Panc1 (cell line): ENCODE measurements at regions not wholly inside any gene's neighbourhood (a gene's known extent, or its start where the extent isn't known, plus 50 kb on each side); places are given as distances from the start of the nearest gene placed in this dataset.

Experiments
- ATAC-seq: fragments of 200-7000 bp; cut with Tn5 transposase; 2 replicates; pipeline ENCODE4 v1.9.1; 2020; ENCODE audit warnings: mild to moderate bottlenecking, moderate library complexity
- BruUV-seq: library from RNA; stranded (reverse); fragments of 400-500 nt; replicated peaks from 2 replicates; lab custom pipeline; 2021; lab: Mats Ljungman, UMichigan
- CTCF ChIA-PET: fragments of 300-600 bp; sonication (Branson Sonifier 250); formaldehyde crosslinking; loops from one replicate; lab custom pipeline; 2022; ENCODE audit warnings: antibody characterized with exemption; lab: Charles Lee
- POLR2A ChIA-PET: fragments of 300-600 bp; sonication (Branson Sonifier 250); formaldehyde crosslinking; loops from one replicate; lab custom pipeline; 2022; ENCODE audit warnings: antibody characterized with exemption; lab: Charles Lee
- DNase-seq: peaks from one replicate; pipeline ENCODE4 v3.0.0-alpha.2; 2010; ENCODE audit warnings: low read depth, low spot score
- H3K27ac ChIP-seq: 2 replicates; pipeline ENCODE4 v1.5.1; 2011; ENCODE audit warnings: mild to moderate bottlenecking, low read length, inconsistent platforms
- H3K27me3 ChIP-seq: fragments of 200-500 bp; sonication (Bioruptor generic); 2 replicates; pipeline ENCODE4 v1.6.0; 2014; ENCODE audit warnings: low read length, inconsistent platforms; ENCODE audit not compliant: control insufficient read depth, insufficient read depth
- H3K36me3 ChIP-seq: fragments of 200-500 bp; sonication (Bioruptor generic); 2 replicates; pipeline ENCODE4 v1.5.1; 2014; ENCODE audit warnings: inconsistent platforms, mild to moderate bottlenecking, low read length, moderate library complexity; ENCODE audit not compliant: control insufficient read depth, insufficient read depth
- H3K4me1 ChIP-seq: 2 replicates; pipeline ENCODE4 v1.5.1; 2011; ENCODE audit warnings: inconsistent platforms, mild to moderate bottlenecking, low read length, moderate library complexity; ENCODE audit not compliant: control insufficient read depth, insufficient read depth
- H3K4me3 ChIP-seq, 2 experiments: 2 replicates each; pipeline ENCODE4 v1.5.1; 2011 to 2012; ENCODE audit warnings: low read depth in 2 of 2, low read length in 2 of 2, mild to moderate bottlenecking in 2 of 2, inconsistent platforms in 1 of 2, moderate library complexity in 1 of 2
- H3K9me3 ChIP-seq: fragments of 200-500 bp; sonication (Bioruptor generic); 2 replicates; pipeline ENCODE4 v1.5.1; 2014; ENCODE audit warnings: low read depth, mild to moderate bottlenecking, inconsistent platforms, low read length, moderate library complexity; ENCODE audit not compliant: control insufficient read depth, insufficient read depth
- POLR2AphosphoS5 ChIP-seq: IDR thresholded peaks from 2 replicates; pipeline ENCODE4 v1.6.1; 2012; ENCODE audit warnings: mild to moderate bottlenecking, low read depth, low read length, moderate library complexity
- SIN3A ChIP-seq: IDR thresholded peaks from 2 replicates; pipeline ENCODE4 v1.6.1; 2012; ENCODE audit warnings: low read depth, mild to moderate bottlenecking, low read length, moderate library complexity, borderline replicate concordance; ENCODE audit not compliant: insufficient read depth
- TCF7L2 ChIP-seq: IDR thresholded peaks from 2 replicates; pipeline ENCODE4 v1.6.1; 2011; ENCODE audit warnings: mild to moderate bottlenecking, low read depth, low read length, inconsistent platforms
- in situ Hi-C: cut with HindIII; loops from 2 replicates; pipeline ENCODE4 v1.10.0; 2016; ENCODE audit warnings: low sequenced_read_pairs, low pct_unique_long_range_greater_than_20kb
- intact Hi-C: fragments of 100-400 bp; cut with micrococcal nuclease; formaldehyde crosslinking; loops from one replicate; pipeline ENCODE4 v1.10.0; 2022; ENCODE audit not compliant: unreplicated experiment
- TF ChIP-seq, protein P1 (sequence below): fragments of 450-650 bp; IDR thresholded peaks from 2 replicates; pipeline ENCODE4 v1.5.1; 2017; ENCODE audit warnings: mild to moderate bottlenecking
- TF ChIP-seq, protein P2 (sequence below), 2 experiments: IDR thresholded peaks; 2 replicates each; pipeline ENCODE4 v1.6.1; 2011 to 2012; ENCODE audit warnings: low read depth in 2 of 2, control low read depth in 1 of 2, low read length in 1 of 2, mild to moderate bottlenecking in 1 of 2, moderate library complexity in 1 of 2; ENCODE audit not compliant: insufficient read depth in 1 of 2

DNA sequence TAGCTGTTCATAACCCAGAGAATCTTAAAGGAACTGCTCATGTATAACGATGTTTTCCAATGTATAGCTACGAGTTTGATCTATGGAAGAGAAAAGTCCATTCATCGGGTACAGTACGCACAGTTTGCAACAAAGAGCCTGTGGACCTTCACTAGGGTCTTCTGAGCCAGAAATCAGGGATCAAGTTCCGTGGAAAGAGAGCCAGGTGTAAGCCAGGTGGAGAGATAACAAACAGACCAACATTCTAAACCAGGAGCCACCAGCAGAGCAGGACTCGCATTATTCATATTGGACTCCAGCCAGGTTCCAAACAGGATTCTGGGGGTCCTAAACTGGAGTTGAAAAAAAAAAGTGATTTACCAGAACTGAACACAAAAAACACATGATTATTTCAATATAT is 505.4 kb upstream of the C16orf82 start:
- no peak for TF ChIP-seq SIN3A
- TF ChIP-seq, protein P1, sequence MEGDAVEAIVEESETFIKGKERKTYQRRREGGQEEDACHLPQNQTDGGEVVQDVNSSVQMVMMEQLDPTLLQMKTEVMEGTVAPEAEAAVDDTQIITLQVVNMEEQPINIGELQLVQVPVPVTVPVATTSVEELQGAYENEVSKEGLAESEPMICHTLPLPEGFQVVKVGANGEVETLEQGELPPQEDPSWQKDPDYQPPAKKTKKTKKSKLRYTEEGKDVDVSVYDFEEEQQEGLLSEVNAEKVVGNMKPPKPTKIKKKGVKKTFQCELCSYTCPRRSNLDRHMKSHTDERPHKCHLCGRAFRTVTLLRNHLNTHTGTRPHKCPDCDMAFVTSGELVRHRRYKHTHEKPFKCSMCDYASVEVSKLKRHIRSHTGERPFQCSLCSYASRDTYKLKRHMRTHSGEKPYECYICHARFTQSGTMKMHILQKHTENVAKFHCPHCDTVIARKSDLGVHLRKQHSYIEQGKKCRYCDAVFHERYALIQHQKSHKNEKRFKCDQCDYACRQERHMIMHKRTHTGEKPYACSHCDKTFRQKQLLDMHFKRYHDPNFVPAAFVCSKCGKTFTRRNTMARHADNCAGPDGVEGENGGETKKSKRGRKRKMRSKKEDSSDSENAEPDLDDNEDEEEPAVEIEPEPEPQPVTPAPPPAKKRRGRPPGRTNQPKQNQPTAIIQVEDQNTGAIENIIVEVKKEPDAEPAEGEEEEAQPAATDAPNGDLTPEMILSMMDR: no peak
- TF ChIP-seq TCF7L2: no peak
- TF ChIP-seq, protein P2, sequence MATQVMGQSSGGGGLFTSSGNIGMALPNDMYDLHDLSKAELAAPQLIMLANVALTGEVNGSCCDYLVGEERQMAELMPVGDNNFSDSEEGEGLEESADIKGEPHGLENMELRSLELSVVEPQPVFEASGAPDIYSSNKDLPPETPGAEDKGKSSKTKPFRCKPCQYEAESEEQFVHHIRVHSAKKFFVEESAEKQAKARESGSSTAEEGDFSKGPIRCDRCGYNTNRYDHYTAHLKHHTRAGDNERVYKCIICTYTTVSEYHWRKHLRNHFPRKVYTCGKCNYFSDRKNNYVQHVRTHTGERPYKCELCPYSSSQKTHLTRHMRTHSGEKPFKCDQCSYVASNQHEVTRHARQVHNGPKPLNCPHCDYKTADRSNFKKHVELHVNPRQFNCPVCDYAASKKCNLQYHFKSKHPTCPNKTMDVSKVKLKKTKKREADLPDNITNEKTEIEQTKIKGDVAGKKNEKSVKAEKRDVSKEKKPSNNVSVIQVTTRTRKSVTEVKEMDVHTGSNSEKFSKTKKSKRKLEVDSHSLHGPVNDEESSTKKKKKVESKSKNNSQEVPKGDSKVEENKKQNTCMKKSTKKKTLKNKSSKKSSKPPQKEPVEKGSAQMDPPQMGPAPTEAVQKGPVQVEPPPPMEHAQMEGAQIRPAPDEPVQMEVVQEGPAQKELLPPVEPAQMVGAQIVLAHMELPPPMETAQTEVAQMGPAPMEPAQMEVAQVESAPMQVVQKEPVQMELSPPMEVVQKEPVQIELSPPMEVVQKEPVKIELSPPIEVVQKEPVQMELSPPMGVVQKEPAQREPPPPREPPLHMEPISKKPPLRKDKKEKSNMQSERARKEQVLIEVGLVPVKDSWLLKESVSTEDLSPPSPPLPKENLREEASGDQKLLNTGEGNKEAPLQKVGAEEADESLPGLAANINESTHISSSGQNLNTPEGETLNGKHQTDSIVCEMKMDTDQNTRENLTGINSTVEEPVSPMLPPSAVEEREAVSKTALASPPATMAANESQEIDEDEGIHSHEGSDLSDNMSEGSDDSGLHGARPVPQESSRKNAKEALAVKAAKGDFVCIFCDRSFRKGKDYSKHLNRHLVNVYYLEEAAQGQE (IDR thresholded peaks at IDR 0.05; ENCODE audit: insufficient read depth in 1 of 2, low read depth in 2 of 2, low read length in 1 of 2): no peak
- no peak for TF ChIP-seq POLR2AphosphoS5
- Histone ChIP-seq H3K27me3 (no peaks in the 10 kb centered on the region), H3K27ac (no peak overlapping the region), H3K4me1 (no peaks in the 10 kb centered on the region), H3K4me3 (no peak overlapping the region), H3K9me3 (no peaks in the 10 kb centered on the region), H3K36me3 (no peaks in the 10 kb centered on the region)
- in situ Hi-C loops: no loop called here
- no TSS peak for BruUV-seq
- no peak for DNase-seq
- ATAC-seq: no peak
- intact Hi-C loops: no loop called here
- ChIA-PET POLR2A (no interaction called here), CTCF (no interaction called here)

DNA sequence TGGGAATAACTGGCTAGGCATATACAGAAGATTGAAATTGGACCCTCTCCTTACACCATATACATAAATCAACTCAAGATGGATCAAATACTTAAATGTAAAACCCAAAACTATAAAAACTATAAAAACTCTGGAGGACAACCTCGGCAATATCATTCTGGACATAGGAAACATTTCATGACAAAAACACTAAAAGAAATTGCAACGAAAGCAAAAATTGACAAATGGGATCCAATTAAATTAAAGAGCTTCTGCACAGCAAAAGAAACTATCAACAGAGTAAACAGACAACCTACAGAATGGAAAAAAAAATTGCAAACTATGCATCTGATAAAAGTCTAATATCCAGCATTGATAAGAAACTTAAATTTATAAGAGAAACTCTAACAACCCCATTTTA is 503.7 kb upstream of the C16orf82 start:
- no peaks in the 10 kb centered on the region for H3K9me3 ChIP-seq
- intact Hi-C loops (no loop called here), in situ Hi-C loops (no loop called here)
- no peaks in the 10 kb centered on the region for H3K27me3 ChIP-seq
- H3K27ac ChIP-seq: no peak overlapping the region
- ATAC-seq (no peak), DNase-seq (no peak)
- CTCF ChIA-PET: no interaction called here
- POLR2A ChIA-PET: no interaction called here
- H3K4me1 ChIP-seq: no peaks in the 10 kb centered on the region
- no peaks in the 10 kb centered on the region for H3K36me3 ChIP-seq
- no TSS peak for BruUV-seq
- no peak overlapping the region for H3K4me3 ChIP-seq
- TF ChIP-seq, protein P2 (IDR thresholded peaks at IDR 0.05; ENCODE audit: insufficient read depth in 1 of 2, low read depth in 2 of 2, low read length in 1 of 2): no peak
- TF ChIP-seq TCF7L2 (no peak), SIN3A (no peak), POLR2AphosphoS5 (no peak)
- TF ChIP-seq, protein P1: no peak
